Chondrocyte (in vitro differentiated cells): ENCODE measurements at regions not wholly inside any gene's neighbourhood (a gene's known extent, or its start where the extent isn't known, plus 50 kb on each side); places are given as distances from the start of the nearest gene placed in this dataset.

Source experiments
- DNase-seq: peaks from one replicate; pipeline ENCODE4 v3.0.0; 2021; ENCODE audit warnings: mixed read lengths, low spot score
- H3K27ac Mint-ChIP-seq: one replicate; pipeline ENCODE4 v1.8.0; 2021; ENCODE audit warnings: mild to moderate bottlenecking, moderate library complexity, mixed read lengths; ENCODE audit not compliant: unreplicated experiment
- H3K27me3 Mint-ChIP-seq: 2 replicates; pipeline ENCODE4 v1.8.0; 2021; ENCODE audit warnings: low read depth, mixed read lengths
- H3K36me3 Mint-ChIP-seq: 2 replicates; pipeline ENCODE4 v1.8.0; 2021; ENCODE audit warnings: low read depth, mixed read lengths
- H3K4me1 Mint-ChIP-seq: 2 replicates; pipeline ENCODE4 v1.8.0; 2021; ENCODE audit warnings: low read depth, mild to moderate bottlenecking, mixed read lengths
- H3K4me3 Mint-ChIP-seq: one replicate; pipeline ENCODE4 v1.8.0; 2021; ENCODE audit warnings: mild to moderate bottlenecking, moderate library complexity, mixed read lengths; ENCODE audit not compliant: unreplicated experiment
- H3K9me3 Mint-ChIP-seq: 2 replicates; pipeline ENCODE4 v1.8.0; 2021; ENCODE audit warnings: low read depth, mixed read lengths
- TF ChIP-seq, protein P1 (sequence below): fragments of 200-600 bp; sonication (generic); IDR thresholded peaks from 2 replicates; pipeline ENCODE4 v1.5.0; 2021; ENCODE audit warnings: antibody characterized with exemption, mild to moderate bottlenecking, moderate library complexity

DNA sequence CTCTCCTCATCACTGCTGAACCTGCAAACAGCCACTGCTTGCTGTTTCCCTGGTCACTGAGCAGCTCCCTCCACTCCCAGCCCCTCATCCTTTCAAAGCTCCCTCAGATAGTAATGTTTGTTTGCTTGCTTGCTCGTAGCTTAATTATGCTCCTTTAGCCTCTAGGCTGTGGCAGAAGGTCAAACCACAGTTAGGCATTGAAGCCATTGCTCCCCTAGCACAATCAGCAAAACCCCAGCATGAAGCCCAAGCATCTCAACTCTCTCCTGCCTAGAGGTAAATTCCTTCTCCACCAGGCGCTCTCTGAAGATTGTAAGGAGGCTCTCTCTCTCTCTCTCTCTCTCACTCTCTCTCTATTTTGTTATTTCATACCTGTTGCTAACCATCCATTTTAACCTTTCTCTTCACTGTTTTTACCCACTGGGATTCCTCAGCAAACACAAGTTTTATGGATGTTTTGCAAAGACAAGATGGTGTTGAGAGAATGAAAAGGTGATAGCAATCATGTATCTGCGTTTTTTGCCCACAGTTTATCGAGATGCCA lies 135.9 kb upstream of the HNRNPA3 start:
- Mint-ChIP-seq H3K4me1 (no peaks in the 10 kb centered on the region), H3K27me3 (peaks cover 12% of the 10 kb centered on the region), H3K9me3 (no peaks in the 10 kb centered on the region), H3K36me3 (no peaks in the 10 kb centered on the region), H3K27ac (no peak overlapping the region), H3K4me3 (no peak overlapping the region)
- TF ChIP-seq, protein P1, sequence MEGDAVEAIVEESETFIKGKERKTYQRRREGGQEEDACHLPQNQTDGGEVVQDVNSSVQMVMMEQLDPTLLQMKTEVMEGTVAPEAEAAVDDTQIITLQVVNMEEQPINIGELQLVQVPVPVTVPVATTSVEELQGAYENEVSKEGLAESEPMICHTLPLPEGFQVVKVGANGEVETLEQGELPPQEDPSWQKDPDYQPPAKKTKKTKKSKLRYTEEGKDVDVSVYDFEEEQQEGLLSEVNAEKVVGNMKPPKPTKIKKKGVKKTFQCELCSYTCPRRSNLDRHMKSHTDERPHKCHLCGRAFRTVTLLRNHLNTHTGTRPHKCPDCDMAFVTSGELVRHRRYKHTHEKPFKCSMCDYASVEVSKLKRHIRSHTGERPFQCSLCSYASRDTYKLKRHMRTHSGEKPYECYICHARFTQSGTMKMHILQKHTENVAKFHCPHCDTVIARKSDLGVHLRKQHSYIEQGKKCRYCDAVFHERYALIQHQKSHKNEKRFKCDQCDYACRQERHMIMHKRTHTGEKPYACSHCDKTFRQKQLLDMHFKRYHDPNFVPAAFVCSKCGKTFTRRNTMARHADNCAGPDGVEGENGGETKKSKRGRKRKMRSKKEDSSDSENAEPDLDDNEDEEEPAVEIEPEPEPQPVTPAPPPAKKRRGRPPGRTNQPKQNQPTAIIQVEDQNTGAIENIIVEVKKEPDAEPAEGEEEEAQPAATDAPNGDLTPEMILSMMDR, result no peak
- no peak for DNase-seq

GRCh38 chr2:177077778-177078177 lies 134.8 kb upstream of the HNRNPA3 start:
- no peaks in the 10 kb centered on the region for H3K9me3 Mint-ChIP-seq
- no peak overlapping the region for H3K4me3 Mint-ChIP-seq
- peaks cover 15% of the 10 kb centered on the region for H3K27me3 Mint-ChIP-seq
- H3K36me3 Mint-ChIP-seq, result no peaks in the 10 kb centered on the region
- DNase-seq, result no peak
- TF ChIP-seq, protein P1, result no peak
- H3K27ac Mint-ChIP-seq, result no peak overlapping the region
- H3K4me1 Mint-ChIP-seq, result no peaks in the 10 kb centered on the region

DNA sequence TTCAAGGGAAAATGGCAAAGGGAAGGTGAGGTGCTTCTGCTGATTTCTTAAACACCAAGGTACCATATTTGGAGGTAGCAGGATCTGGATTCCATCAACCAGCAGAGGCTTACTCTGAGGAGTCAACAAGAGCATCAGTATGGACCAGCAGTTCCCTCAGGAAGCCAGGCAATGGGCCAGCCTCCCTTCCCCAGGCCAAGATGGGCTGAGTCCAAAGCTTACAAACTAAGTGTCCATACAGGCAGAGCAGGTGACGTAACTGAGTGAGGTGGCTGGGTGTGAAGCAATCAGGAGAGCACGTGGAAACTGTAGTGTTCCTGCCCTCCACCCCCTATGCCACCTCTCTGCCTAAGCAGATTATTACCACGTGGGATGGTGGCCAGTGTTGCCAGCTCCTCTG lies 134.2 kb upstream of the HNRNPA3 start:
- no peaks in the 10 kb centered on the region for H3K36me3 Mint-ChIP-seq
- no peaks in the 10 kb centered on the region for H3K4me1 Mint-ChIP-seq
- no peak overlapping the region for H3K4me3 Mint-ChIP-seq
- no peak overlapping the region for H3K27ac Mint-ChIP-seq
- no peak for DNase-seq
- no peaks in the 10 kb centered on the region for H3K9me3 Mint-ChIP-seq
- peaks cover 15% of the 10 kb centered on the region for H3K27me3 Mint-ChIP-seq
- TF ChIP-seq, protein P1, result no peak

DNA sequence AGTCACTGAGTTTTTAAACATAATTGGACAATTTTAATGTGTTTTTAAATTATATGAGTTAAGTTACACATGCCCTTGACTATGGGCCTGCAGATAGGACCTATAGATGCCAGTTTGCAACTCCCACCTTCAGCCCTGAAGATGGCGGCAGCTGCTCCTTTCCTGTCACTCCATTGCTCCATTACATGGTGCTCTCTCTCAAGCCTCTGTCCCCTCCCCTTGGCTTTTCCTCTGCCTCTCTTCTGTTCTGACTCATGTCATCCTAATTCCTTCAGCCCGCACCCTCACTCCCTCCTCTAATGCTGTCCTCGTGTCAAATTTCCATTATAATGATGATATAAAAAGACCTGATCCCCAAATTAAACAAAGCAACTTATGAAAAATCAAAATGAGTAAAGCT lies 133.7 kb upstream of the HNRNPA3 start:
- Mint-ChIP-seq H3K9me3 (no peaks in the 10 kb centered on the region), H3K4me1 (no peaks in the 10 kb centered on the region), H3K36me3 (no peaks in the 10 kb centered on the region), H3K27me3 (peaks cover 15% of the 10 kb centered on the region), H3K27ac (no peak overlapping the region), H3K4me3 (no peak overlapping the region)
- DNase-seq, result no peak
- TF ChIP-seq, protein P1, result no peak

- Mint-ChIP-seq H3K9me3 (no peaks in the 10 kb centered on the region), H3K4me3 (no peak overlapping the region), H3K4me1 (no peaks in the 10 kb centered on the region), H3K36me3 (no peaks in the 10 kb centered on the region), H3K27ac (no peak overlapping the region), H3K27me3 (peaks cover 13% of the 10 kb centered on the region)
- no peak for DNase-seq
- TF ChIP-seq, protein P1, result no peak
These were observed 131.8 kb upstream of the HNRNPA3 start for GRCh38 chr2:177080746-177081284.
